BLaER1 treated with 17β-estradiol and CSF1 and Interleukin-3, amounts not matched to agents 10 nM and 100 nM (cell line): ENCODE measurements at regions not wholly inside any gene's neighbourhood (a gene's known extent, or its start where the extent isn't known, plus 50 kb on each side); places are given as distances from the start of the nearest gene placed in this dataset.
A peak's percentile ranks its signal among the peaks of the same experiment; 100 is the strongest.

ENCODE experiments used
- H3K27ac ChIP-seq, 11 experiments: shearing (Covaris generic); formaldehyde crosslinking; 2 replicates each; pipeline ENCODE4 v1.8.1; 2022
- H3K27me3 ChIP-seq, 11 experiments: shearing (Covaris generic); formaldehyde crosslinking; 2 replicates each; pipeline ENCODE4 v1.8.1; 2022
- H3K36me3 ChIP-seq, 11 experiments: shearing (Covaris generic); formaldehyde crosslinking; 2 replicates each; pipeline ENCODE4 v1.8.1; 2022
- H3K4me1 ChIP-seq, 10 experiments: shearing (Covaris generic); formaldehyde crosslinking; 2 replicates each; pipeline ENCODE4 v1.8.1; 2022
- H3K4me2 ChIP-seq, 11 experiments: shearing (Covaris generic); formaldehyde crosslinking; 2 replicates each; pipeline ENCODE4 v1.8.1; 2022
- H3K4me3 ChIP-seq, 10 experiments: shearing (Covaris generic); formaldehyde crosslinking; 2 replicates each; pipeline ENCODE4 v1.8.1; 2022
- H3K9ac ChIP-seq, 11 experiments: shearing (Covaris generic); formaldehyde crosslinking; 2 replicates each; pipeline ENCODE4 v1.8.1; 2022
- H3K9me3 ChIP-seq, 11 experiments: shearing (Covaris generic); formaldehyde crosslinking; replicated peaks in 1 of 11; 2 replicates each; pipeline ENCODE4 v1.8.1; 2022
- H4K20me1 ChIP-seq, 11 experiments: shearing (Covaris generic); formaldehyde crosslinking; 2 replicates each; pipeline ENCODE4 v1.8.1; 2022
- Cebpa-rat ChIP-seq, 11 experiments: shearing (Covaris generic); IDR thresholded peaks; 2 replicates each; pipeline ENCODE4 v1.8.1; 2022

DNA sequence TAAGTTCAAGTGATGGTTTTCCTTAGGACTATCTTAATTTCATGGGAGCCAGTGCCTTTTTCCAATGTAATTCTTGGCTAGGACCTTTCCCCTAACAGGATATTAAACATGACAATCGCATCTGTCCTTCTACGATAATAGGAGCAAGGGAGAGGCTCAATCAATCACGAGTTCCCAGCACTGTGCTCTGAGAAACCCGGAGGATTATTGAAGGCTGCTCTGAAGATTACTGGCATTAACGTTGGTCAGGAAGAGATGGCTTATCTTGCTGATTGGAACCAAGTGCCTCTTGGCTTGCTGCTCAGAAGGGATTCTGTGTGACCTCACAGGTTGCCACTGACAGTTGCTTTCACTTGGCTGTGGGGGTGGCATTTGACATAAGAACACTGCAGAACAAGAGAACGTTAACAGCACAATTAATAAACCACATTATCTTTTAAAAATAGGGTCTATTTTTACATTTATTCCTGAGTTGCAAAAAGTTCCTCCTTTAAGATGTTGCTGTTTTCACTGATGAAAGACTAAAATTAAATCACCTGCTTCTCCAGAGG lies 252.1 kb upstream of the TAC1 start:
- H3K27ac ChIP-seq = no peak overlapping the region
- TF ChIP-seq Cebpa-rat (IDR thresholded peaks at IDR 0.05) = no peak
- no peaks in the 10 kb centered on the region for H3K27me3 ChIP-seq
- H3K9me3 ChIP-seq = no peaks in the 10 kb centered on the region
- H3K4me1 ChIP-seq = no peaks in the 10 kb centered on the region
- H3K4me2 ChIP-seq = no peak overlapping the region
- H3K4me3 ChIP-seq = no peak overlapping the region
- H4K20me1 ChIP-seq = no peaks in the 10 kb centered on the region
- H3K36me3 ChIP-seq = no peaks in the 10 kb centered on the region
- H3K9ac ChIP-seq = no peak overlapping the region

DNA sequence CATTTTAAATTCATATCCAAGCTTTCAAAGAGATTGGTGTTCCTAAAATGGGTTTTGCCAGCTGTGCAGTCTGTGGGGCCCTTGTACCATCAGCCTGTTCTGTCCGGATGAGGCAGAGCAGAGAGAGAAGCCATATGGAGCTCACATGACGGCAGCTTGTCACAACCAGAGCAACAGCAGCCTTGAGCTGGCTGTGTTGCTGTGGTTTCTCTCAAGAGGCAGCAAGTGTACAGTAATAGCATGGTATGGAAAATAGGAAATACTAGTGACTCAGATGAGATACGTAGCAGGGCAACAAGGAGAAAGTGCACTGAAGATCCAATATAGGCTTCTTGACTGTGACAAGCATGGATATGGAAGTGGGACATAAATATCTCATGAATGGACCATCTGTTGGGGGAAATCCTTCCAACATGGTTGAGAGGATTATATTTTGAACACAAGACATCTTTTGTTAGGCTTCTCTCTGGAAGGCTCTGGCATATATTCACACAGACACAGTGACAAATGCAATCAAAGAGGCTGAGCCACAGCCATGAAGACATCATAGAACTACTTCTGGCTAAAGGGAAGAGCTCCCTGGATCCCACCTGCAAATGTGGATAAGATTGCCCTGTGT lies 251.0 kb upstream of the TAC1 start:
- no peaks in the 10 kb centered on the region for H3K9me3 ChIP-seq
- H4K20me1 ChIP-seq = no peaks in the 10 kb centered on the region
- no peak overlapping the region for H3K9ac ChIP-seq
- no peaks in the 10 kb centered on the region for H3K27me3 ChIP-seq
- no peaks in the 10 kb centered on the region for H3K4me1 ChIP-seq
- H3K36me3 ChIP-seq = no peaks in the 10 kb centered on the region
- H3K27ac ChIP-seq = no peak overlapping the region
- no peak overlapping the region for H3K4me2 ChIP-seq
- no peak overlapping the region for H3K4me3 ChIP-seq
- TF ChIP-seq Cebpa-rat (IDR thresholded peaks at IDR 0.05) = no peak

DNA sequence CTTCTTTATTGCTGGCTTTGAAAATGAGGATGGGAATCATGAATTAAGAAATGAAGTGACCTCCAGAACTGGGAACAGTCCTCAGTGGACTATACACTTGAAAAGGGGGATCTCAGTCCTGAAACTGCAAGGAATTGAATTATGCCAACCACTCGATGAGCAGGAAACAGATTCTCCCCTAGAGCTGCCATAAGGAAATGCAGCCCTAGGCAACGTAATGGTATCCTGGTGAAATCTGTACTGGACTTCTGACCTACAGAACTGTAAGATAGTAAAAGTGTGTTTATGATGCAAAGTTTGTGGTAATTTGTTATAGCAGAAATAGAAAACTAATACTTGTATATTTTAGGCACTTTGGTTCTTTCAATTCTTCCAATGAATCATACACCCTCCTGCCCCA lies 236.4 kb upstream of the TAC1 start:
- H3K4me1 ChIP-seq = no peaks in the 10 kb centered on the region
- no peak overlapping the region for H3K27ac ChIP-seq
- H4K20me1 ChIP-seq = no peaks in the 10 kb centered on the region
- no peak overlapping the region for H3K4me2 ChIP-seq
- no peaks in the 10 kb centered on the region for H3K9me3 ChIP-seq
- no peaks in the 10 kb centered on the region for H3K27me3 ChIP-seq
- no peak overlapping the region for H3K4me3 ChIP-seq
- no peak overlapping the region for H3K9ac ChIP-seq
- TF ChIP-seq Cebpa-rat (IDR thresholded peaks at IDR 0.05) = no peak
- H3K36me3 ChIP-seq = no peaks in the 10 kb centered on the region

DNA sequence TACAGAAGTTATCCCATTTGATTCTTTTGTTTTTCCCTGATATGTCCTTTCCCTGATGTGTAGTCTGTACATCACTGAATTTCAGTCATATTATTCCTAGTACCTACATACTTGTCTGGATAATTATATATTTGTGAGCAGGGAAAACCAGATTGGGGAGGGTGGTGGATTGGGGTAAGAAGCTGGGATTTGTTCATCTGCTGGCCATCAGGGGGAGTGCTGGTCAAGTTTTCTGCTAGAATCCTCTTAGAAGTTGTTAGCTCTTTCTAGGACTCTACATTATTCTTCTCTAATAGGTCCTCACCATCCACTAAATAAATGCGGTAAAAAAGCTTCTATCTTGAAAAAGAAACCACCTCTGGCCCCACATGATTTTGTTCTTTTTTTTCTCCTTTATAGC lies 232.7 kb upstream of the TAC1 start:
- no peaks in the 10 kb centered on the region for H4K20me1 ChIP-seq
- no peak overlapping the region for H3K9ac ChIP-seq
- no peaks in the 10 kb centered on the region for H3K36me3 ChIP-seq
- H3K27ac ChIP-seq = no peak overlapping the region
- no peak overlapping the region for H3K4me2 ChIP-seq
- no peak for TF ChIP-seq Cebpa-rat (IDR thresholded peaks at IDR 0.05)
- no peaks in the 10 kb centered on the region for H3K27me3 ChIP-seq
- H3K4me3 ChIP-seq = no peak overlapping the region
- no peaks in the 10 kb centered on the region for H3K4me1 ChIP-seq
- no peaks in the 10 kb centered on the region for H3K9me3 ChIP-seq

DNA sequence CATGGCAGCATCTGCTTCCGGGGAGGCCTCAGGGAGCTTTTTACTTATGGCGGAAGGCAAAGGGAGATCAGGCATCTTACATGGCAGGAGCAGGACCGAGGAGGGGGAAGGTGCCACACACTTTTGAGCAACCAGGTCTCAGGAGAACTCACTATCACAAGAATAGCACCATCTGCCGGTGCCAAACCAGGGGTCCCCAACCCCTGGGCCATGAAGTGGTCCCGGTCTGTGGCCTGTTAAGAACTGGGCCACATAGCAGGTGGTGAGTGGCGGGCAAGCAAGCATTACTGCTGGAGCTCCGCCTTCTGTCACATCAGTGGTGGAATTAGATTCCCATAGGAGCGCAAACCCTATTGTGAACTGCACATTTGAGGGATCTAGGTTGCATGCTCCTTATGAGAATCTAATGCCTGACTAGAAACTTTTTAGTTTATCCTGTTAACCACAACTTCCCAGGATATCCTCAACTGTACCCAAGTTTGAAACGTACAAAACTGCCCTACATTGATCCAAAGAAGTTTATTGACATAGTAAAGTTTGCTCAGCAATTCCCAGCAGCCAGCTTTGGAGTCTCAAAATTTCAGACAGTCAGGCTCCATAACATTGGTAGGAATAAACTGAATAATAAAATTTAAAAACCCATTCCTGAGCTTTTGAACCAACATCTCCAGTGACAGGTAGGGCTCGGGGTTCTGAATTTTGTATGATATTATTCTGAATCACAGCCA lies 228.4 kb upstream of the TAC1 start:
- no peaks in the 10 kb centered on the region for H4K20me1 ChIP-seq
- no peak overlapping the region for H3K4me3 ChIP-seq
- H3K4me2 ChIP-seq = no peak overlapping the region
- H3K36me3 ChIP-seq = no peaks in the 10 kb centered on the region
- no peak for TF ChIP-seq Cebpa-rat (IDR thresholded peaks at IDR 0.05)
- no peaks in the 10 kb centered on the region for H3K9me3 ChIP-seq
- H3K27me3 ChIP-seq = no peaks in the 10 kb centered on the region
- H3K9ac ChIP-seq = no peak overlapping the region
- H3K4me1 ChIP-seq = no peaks in the 10 kb centered on the region
- H3K27ac ChIP-seq = no peak overlapping the region

DNA sequence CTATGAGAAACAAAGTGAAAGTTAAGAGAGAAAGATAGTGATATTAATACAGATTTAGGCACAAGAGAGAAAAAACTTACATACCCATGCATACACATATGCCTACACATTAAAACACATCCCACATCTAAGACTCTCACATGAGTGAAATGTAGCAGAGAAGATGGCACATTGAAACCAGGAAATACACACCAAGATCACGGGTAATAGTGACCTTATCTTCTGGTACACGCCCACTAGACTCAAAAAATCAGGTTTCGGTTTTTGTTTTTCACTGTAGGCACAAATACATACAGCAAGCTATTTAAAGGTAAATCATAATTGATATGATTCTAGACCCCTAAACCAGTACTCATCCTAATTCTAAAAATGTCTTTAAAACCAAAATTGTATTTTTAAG lies 225.2 kb upstream of the TAC1 start:
- Histone ChIP-seq H3K9ac (no peak overlapping the region), H3K36me3 (no peaks in the 10 kb centered on the region), H3K27ac (no peak overlapping the region), H4K20me1 (no peaks in the 10 kb centered on the region), H3K4me3 (no peak overlapping the region), H3K9me3 (no peaks in the 10 kb centered on the region), H3K27me3 (no peaks in the 10 kb centered on the region), H3K4me2 (no peak overlapping the region), H3K4me1 (no peaks in the 10 kb centered on the region)
- no peak for TF ChIP-seq Cebpa-rat (IDR thresholded peaks at IDR 0.05)

DNA sequence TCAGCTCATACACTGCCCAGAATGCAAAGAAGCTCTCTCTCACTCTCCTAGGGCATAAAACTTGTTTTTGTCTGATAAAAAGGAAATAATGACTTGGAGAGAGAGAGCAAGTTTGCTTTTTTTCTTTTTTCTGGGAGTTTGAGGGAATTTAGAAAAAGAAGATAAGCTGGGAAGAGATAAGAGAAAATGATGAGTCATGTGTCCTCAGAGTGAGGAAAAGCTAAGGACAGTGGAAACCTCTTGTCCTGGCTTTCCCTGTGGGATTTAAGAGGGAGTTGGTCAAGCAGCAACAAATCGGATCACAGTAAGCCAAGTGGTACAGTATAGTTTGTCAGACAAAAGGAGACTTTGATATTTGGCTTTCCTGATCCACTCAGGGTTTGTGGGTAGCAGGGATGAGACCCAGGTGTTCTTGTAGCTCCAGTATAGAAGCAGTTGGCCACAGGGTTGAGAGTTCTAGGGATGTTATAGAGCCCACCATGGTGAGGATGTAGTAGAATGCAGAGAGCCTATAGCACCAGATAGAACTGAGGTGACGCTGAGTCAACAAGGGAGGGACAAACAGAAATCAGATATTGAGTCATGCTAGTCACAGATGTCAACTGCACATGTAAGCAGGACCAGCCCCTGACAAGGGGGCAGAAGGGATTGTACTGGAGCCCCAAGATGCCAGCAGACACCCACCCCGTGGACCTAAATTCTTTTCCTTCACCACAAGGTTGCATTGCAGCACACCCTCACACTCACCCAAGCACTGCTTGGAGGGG lies 219.3 kb upstream of the TAC1 start:
- Histone ChIP-seq H3K9ac (no peak overlapping the region), H3K27ac (no peak overlapping the region), H3K4me2 (peak overlapping the region in 2 of 11 experiments; percentile 18 to 35; a peak in 4 of 22 replicates), H3K27me3 (no peaks in the 10 kb centered on the region), H3K36me3 (no peaks in the 10 kb centered on the region), H4K20me1 (no peaks in the 10 kb centered on the region), H3K4me1 (peaks cover 0 to 19% (median 0%) of the 10 kb centered on the region in 10 experiments; a peak in 4 of 20 replicates), H3K4me3 (no peak overlapping the region), H3K9me3 (no peaks in the 10 kb centered on the region)
- no peak for TF ChIP-seq Cebpa-rat (IDR thresholded peaks at IDR 0.05)

DNA sequence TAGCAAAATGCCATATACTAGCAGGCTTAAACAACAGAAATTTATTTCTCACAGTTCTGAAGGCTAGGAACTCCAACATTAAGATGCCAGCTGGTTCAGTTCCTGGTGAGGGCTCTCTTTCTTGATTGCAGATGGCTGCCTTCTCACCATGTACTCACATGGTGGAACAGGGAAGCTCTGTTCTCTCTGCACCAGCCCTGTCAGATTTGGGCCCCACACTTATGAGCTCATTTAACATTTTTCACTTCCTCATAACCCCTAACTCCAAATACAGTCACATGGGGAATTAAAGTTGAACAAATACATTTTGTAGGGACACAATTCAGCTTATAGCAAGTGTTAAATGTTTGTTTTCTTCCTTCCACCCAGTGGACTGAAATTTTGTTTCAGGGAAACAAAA lies 218.6 kb upstream of the TAC1 start:
- Histone ChIP-seq H3K4me2 (peak overlapping the region in 2 of 11 experiments; percentile 26 to 35; a peak in 4 of 22 replicates), H3K9ac (no peak overlapping the region), H4K20me1 (no peaks in the 10 kb centered on the region), H3K36me3 (no peaks in the 10 kb centered on the region), H3K27me3 (no peaks in the 10 kb centered on the region), H3K4me1 (peaks cover 0 to 19% (median 0%) of the 10 kb centered on the region in 10 experiments; a peak in 4 of 20 replicates), H3K27ac (no peak overlapping the region), H3K9me3 (no peaks in the 10 kb centered on the region), H3K4me3 (no peak overlapping the region)
- TF ChIP-seq Cebpa-rat (IDR thresholded peaks at IDR 0.05) = no peak

DNA sequence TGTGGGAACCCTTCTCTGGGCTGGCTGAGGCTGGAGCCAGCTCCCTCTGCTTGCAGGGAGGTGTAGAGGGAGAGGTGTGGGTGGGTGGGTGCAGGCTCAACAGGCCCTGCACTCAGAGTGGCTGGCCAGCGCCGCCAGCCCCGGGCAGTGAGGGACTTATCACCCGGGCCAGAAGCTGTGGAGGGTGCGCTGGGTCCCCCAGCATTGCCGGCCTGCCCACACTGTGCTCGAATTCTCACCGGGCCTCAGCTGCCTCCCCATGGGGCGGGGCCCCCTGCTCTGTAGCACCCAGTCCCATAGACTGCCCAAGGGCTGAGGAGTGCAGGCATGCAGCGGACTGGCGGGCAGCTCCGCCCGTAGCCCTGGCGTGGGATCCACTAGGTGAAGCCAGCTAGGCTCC lies 190.7 kb upstream of the TAC1 start:
- no peaks in the 10 kb centered on the region for H3K27me3 ChIP-seq
- no peak overlapping the region for H3K4me3 ChIP-seq
- H3K9ac ChIP-seq = no peak overlapping the region
- no peaks in the 10 kb centered on the region for H4K20me1 ChIP-seq
- peaks cover 0 to 16% (median 13%) of the 10 kb centered on the region in 11 experiments; a peak in 18 of 22 replicates for H3K9me3 ChIP-seq
- H3K36me3 ChIP-seq = no peaks in the 10 kb centered on the region
- TF ChIP-seq Cebpa-rat (IDR thresholded peaks at IDR 0.05) = no peak
- no peaks in the 10 kb centered on the region for H3K4me1 ChIP-seq
- H3K27ac ChIP-seq = no peak overlapping the region
- H3K4me2 ChIP-seq = no peak overlapping the region
